ENCODE measurements at regions not wholly inside any gene's neighbourhood (a gene's known extent, or its start where the extent isn't known, plus 50 kb on each side); places are given as distances from the start of the nearest gene placed in this dataset.

DNA sequence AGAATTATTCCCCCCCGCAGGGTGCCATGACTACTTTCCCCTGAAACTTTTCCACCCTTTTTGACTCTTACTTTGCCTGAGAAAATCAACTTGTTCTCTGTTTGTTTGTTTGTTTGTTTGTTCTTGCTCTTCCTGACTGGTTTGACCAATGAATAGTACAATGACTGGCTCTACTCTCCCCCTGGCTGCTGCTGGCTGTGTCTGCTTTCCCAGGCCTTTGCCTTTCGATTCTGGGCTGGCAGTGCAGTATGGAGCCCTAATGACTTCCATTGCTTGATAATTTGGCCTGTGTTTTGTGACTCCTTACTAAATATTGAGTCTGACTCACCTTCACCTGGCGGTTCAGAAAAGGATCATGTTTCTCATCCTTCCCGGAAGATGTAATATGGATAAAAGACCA lies 241.1 kb downstream of the TMEM182 start:
- H3K9me3 ChIP-seq (ENCODE audit: severe bottlenecking): no peaks in the 10 kb centered on the region
- no peaks in the 10 kb centered on the region for H3K36me3 ChIP-seq (ENCODE audit: low read depth)
- ATAC-seq (ENCODE audit: low read depth) (no peak), DNase-seq (ENCODE audit: low spot score) (no peak)
- no peak overlapping the region for H3K4me3 ChIP-seq (ENCODE audit: severe bottlenecking)
- no peak overlapping the region for H3K27ac ChIP-seq (ENCODE audit: poor library complexity, severe bottlenecking)
- H3K27me3 ChIP-seq (ENCODE audit: insufficient read depth, poor library complexity, severe bottlenecking): no peaks in the 10 kb centered on the region
- no peaks in the 10 kb centered on the region for H3K4me1 ChIP-seq (ENCODE audit: insufficient read depth, poor library complexity, severe bottlenecking)
- TF ChIP-seq, protein P1, sequence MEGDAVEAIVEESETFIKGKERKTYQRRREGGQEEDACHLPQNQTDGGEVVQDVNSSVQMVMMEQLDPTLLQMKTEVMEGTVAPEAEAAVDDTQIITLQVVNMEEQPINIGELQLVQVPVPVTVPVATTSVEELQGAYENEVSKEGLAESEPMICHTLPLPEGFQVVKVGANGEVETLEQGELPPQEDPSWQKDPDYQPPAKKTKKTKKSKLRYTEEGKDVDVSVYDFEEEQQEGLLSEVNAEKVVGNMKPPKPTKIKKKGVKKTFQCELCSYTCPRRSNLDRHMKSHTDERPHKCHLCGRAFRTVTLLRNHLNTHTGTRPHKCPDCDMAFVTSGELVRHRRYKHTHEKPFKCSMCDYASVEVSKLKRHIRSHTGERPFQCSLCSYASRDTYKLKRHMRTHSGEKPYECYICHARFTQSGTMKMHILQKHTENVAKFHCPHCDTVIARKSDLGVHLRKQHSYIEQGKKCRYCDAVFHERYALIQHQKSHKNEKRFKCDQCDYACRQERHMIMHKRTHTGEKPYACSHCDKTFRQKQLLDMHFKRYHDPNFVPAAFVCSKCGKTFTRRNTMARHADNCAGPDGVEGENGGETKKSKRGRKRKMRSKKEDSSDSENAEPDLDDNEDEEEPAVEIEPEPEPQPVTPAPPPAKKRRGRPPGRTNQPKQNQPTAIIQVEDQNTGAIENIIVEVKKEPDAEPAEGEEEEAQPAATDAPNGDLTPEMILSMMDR (IDR thresholded peaks at IDR 0.05; ENCODE audit: poor library complexity, severe bottlenecking): no peak

DNA sequence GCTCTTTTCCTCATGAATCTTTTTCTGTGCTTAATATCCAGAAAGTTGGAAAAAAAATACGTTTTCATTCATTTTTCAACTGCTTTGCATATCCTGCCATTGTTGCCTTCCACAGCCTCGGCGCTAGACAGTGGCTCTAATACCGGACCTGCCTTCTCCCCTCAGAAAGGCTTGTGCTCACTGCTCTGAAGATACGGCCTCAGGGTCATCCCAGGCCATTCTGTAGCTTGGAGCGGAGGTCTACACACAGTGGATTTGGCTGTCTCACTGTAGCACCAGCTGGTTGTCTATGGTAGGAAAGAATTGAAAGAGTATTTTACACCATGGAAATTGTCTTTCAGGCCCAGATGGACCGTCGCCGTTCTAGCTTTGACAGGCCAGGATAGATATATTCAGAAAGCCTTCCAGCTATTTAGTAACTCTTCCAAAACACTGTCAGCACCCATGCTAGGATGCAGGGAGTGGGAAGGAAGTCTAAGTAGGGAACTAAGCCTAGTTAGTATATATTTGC lies 242.0 kb downstream of the TMEM182 start:
- DNase-seq (ENCODE audit: low spot score) (no peak), ATAC-seq (ENCODE audit: low read depth) (no peak)
- no peak overlapping the region for H3K27ac ChIP-seq (ENCODE audit: poor library complexity, severe bottlenecking)
- no peaks in the 10 kb centered on the region for H3K36me3 ChIP-seq (ENCODE audit: low read depth)
- TF ChIP-seq, protein P1 (IDR thresholded peaks at IDR 0.05; ENCODE audit: poor library complexity, severe bottlenecking): no peak
- H3K27me3 ChIP-seq (ENCODE audit: insufficient read depth, poor library complexity, severe bottlenecking): no peaks in the 10 kb centered on the region
- H3K4me3 ChIP-seq (ENCODE audit: severe bottlenecking): no peak overlapping the region
- H3K9me3 ChIP-seq (ENCODE audit: severe bottlenecking): no peaks in the 10 kb centered on the region
- H3K4me1 ChIP-seq (ENCODE audit: insufficient read depth, poor library complexity, severe bottlenecking): no peaks in the 10 kb centered on the region

DNA sequence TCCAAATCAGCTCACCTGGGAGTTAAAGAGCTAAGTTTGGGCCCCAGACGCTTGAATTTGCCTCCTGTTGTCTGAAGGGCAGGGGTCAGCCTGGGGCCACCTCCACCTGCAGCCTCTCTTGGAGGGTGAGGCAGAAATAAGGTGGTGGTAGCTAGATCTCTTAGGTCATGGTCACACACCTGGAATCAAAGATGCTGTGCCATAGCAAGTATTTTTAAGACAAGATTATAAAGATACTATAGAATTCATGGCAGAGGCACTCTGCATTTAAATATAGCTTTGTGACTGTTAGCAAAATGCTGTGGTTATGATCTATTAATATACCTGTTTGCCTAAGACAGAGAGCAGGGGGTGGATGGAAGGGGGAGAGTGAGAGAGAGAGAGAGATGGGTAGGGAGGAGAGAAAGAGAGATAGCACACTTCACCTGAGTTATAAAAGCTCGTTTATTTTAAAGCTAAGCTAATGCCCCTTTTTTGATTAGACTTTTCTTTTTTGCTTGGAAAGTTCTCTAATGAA lies 242.7 kb downstream of the TMEM182 start:
- Histone ChIP-seq H3K36me3 (ENCODE audit: low read depth) (no peaks in the 10 kb centered on the region), H3K4me1 (ENCODE audit: insufficient read depth, poor library complexity, severe bottlenecking) (no peaks in the 10 kb centered on the region), H3K27me3 (ENCODE audit: insufficient read depth, poor library complexity, severe bottlenecking) (no peaks in the 10 kb centered on the region), H3K4me3 (ENCODE audit: severe bottlenecking) (no peak overlapping the region), H3K27ac (ENCODE audit: poor library complexity, severe bottlenecking) (no peak overlapping the region), H3K9me3 (ENCODE audit: severe bottlenecking) (no peaks in the 10 kb centered on the region)
- TF ChIP-seq, protein P1 (IDR thresholded peaks at IDR 0.05; ENCODE audit: poor library complexity, severe bottlenecking): no peak
- no peak for DNase-seq (ENCODE audit: low spot score)
- ATAC-seq (ENCODE audit: low read depth): no peak

DNA sequence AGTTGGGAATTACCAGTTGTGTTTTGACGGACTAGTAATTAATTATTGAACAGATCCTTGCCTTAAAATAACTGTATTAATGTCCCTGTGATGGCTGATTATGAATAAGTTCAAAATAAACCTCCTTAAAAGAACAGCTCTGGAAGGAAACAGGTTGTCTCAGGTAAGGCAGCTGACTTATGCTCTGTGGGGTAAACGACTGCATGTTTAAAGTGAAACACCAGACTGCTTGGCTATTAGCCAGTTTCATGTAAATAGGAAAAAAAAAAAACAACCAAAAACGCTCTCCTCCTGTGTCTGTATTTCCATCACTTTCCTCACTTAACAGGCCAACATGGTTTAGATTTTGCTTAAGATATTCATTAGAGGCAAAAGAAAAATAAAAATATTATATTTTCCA lies 243.6 kb downstream of the TMEM182 start:
- Histone ChIP-seq H3K27ac (ENCODE audit: poor library complexity, severe bottlenecking) (no peak overlapping the region), H3K4me3 (ENCODE audit: severe bottlenecking) (no peak overlapping the region), H3K9me3 (ENCODE audit: severe bottlenecking) (no peaks in the 10 kb centered on the region), H3K4me1 (ENCODE audit: insufficient read depth, poor library complexity, severe bottlenecking) (no peaks in the 10 kb centered on the region), H3K27me3 (ENCODE audit: insufficient read depth, poor library complexity, severe bottlenecking) (no peaks in the 10 kb centered on the region), H3K36me3 (ENCODE audit: low read depth) (no peaks in the 10 kb centered on the region)
- ATAC-seq (ENCODE audit: low read depth) (no peak), DNase-seq (ENCODE audit: low spot score) (no peak)
- TF ChIP-seq, protein P1 (IDR thresholded peaks at IDR 0.05; ENCODE audit: poor library complexity, severe bottlenecking): no peak

DNA sequence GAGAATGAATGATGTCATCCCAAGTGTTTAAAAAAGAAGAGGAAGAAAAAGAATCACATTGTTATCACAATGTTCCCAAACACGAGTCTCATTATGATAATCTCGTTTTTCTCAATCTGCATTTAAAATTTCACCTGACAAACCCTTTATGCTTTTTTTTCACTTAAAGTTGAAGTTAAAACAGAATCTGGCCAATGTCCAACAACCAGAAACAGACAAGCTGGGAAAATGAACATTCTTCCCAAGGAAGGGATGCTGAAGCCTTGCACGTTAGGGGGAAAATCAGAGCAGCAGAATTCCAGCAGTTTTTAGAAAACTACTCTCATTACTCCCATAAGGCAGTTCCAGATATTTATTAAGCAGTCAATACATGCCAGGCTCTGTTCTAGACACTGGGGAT lies 245.3 kb downstream of the TMEM182 start:
- TF ChIP-seq, protein P1 (IDR thresholded peaks at IDR 0.05; ENCODE audit: poor library complexity, severe bottlenecking): no peak
- no peaks in the 10 kb centered on the region for H3K4me1 ChIP-seq (ENCODE audit: insufficient read depth, poor library complexity, severe bottlenecking)
- ATAC-seq (ENCODE audit: low read depth) (no peak), DNase-seq (ENCODE audit: low spot score) (no peak)
- H3K27me3 ChIP-seq (ENCODE audit: insufficient read depth, poor library complexity, severe bottlenecking): peaks cover 8% of the 10 kb centered on the region
- H3K36me3 ChIP-seq (ENCODE audit: low read depth): no peaks in the 10 kb centered on the region
- H3K9me3 ChIP-seq (ENCODE audit: severe bottlenecking): no peaks in the 10 kb centered on the region
- no peak overlapping the region for H3K4me3 ChIP-seq (ENCODE audit: severe bottlenecking)
- no peak overlapping the region for H3K27ac ChIP-seq (ENCODE audit: poor library complexity, severe bottlenecking)
